OCI-LY3 (cell line): ENCODE measurements at regions not wholly inside any gene's neighbourhood (a gene's known extent, or its start where the extent isn't known, plus 50 kb on each side); places are given as distances from the start of the nearest gene placed in this dataset.
"Not testable (repeated sequence)": the region's sequence is repeated elsewhere in the genome, so short reads cannot be mapped to it uniquely, and the experiment has no call there.

ENCODE experiments used
- H2AFZ ChIP-seq: fragments of 200-600, 300-600 bp; shearing (Covaris generic); 2 replicates; pipeline ENCODE4 v1.6.0; 2014; ENCODE audit warnings: antibody characterized with exemption, low read depth, low read length
- H3K27ac ChIP-seq: fragments of 200-600, 300-600 bp; sonication (generic); 2 replicates; pipeline ENCODE4 v1.5.1; 2014; ENCODE audit warnings: mild to moderate bottlenecking, low read length, moderate library complexity, mixed read lengths
- H3K27me3 ChIP-seq: fragments of 200-600, 300-600 bp; sonication (generic); 2 replicates; pipeline ENCODE4 v1.6.1; 2014; ENCODE audit warnings: low read depth, low read length, mixed read lengths
- H3K36me3 ChIP-seq: fragments of 200-600, 300-600 bp; sonication (generic); replicated peaks from 2 replicates; pipeline ENCODE3; 2014; ENCODE audit warnings: low read depth, low read length, mixed read lengths
- H3K4me1 ChIP-seq: fragments of 300-600, 200-600 bp; sonication (generic); 2 replicates; pipeline ENCODE4 v1.6.1; 2014; ENCODE audit warnings: low read length, mixed read lengths
- H3K4me2 ChIP-seq: fragments of 200-600, 300-600 bp; sonication (generic); 2 replicates; pipeline ENCODE4 v1.6.1; 2014; ENCODE audit warnings: low read length, mixed read lengths
- H3K4me3 ChIP-seq: fragments of 300-600, 200-600 bp; sonication (generic); 2 replicates; pipeline ENCODE4 v1.5.1; 2014; ENCODE audit warnings: antibody characterized with exemption, mild to moderate bottlenecking, low read length, moderate library complexity
- H3K79me2 ChIP-seq: fragments of 300-600, 200-600 bp; shearing (Covaris generic); 2 replicates; pipeline ENCODE4 v1.6.1; 2014; ENCODE audit warnings: mild to moderate bottlenecking, low read length, mixed read lengths
- H3K9ac ChIP-seq: fragments of 300-600, 200-600 bp; shearing (Covaris generic); 2 replicates; pipeline ENCODE4 v1.6.0; 2014; ENCODE audit warnings: mild to moderate bottlenecking, low read length, moderate library complexity
- H3K9me3 ChIP-seq: fragments of 200-600, 300-600 bp; shearing (Covaris generic); 2 replicates; pipeline ENCODE4 v1.6.1; 2014; ENCODE audit warnings: low read length, mixed read lengths; ENCODE audit not compliant: insufficient read depth
- H4K20me1 ChIP-seq: fragments of 200-600, 300-600 bp; sonication (generic); 2 replicates; pipeline ENCODE4 v1.6.1; 2016; ENCODE audit warnings: low read length, mixed read lengths; ENCODE audit not compliant: insufficient read depth
- CTCF ChIP-seq: fragments of 200-600, 300-600 bp; sonication (generic); IDR thresholded peaks from 2 replicates; pipeline ENCODE4 v1.5.1; 2014; ENCODE audit warnings: antibody characterized with exemption, low read length, low read depth
- EZH2phosphoT487 ChIP-seq: fragments of 200-600 bp; shearing (Covaris generic); IDR thresholded peaks from 2 replicates; pipeline ENCODE4 v1.6.1; 2018; ENCODE audit warnings: antibody characterized with exemption, mixed run types, low read depth

GRCh38 chr2:7559791-7560190 is 642.6 kb downstream of the RNF144A start:
- no peaks in the 10 kb centered on the region for H3K4me1 ChIP-seq
- TF ChIP-seq CTCF: no peak
- TF ChIP-seq EZH2phosphoT487: no peak
- H3K9me3 ChIP-seq: no peaks in the 10 kb centered on the region
- no peaks in the 10 kb centered on the region for H3K79me2 ChIP-seq
- H3K4me2 ChIP-seq: no peak overlapping the region
- H2AFZ ChIP-seq: no peak overlapping the region
- H3K9ac ChIP-seq: no peak overlapping the region
- no peak overlapping the region for H3K27ac ChIP-seq
- no peaks in the 10 kb centered on the region for H4K20me1 ChIP-seq
- no peaks in the 10 kb centered on the region for H3K36me3 ChIP-seq
- H3K27me3 ChIP-seq: no peaks in the 10 kb centered on the region
- no peak overlapping the region for H3K4me3 ChIP-seq

GRCh38 chr2:7566382-7566881 is 649.2 kb downstream of the RNF144A start:
- Histone ChIP-seq H3K9ac (no peak overlapping the region), H2AFZ (no peak overlapping the region)
- TF ChIP-seq EZH2phosphoT487 (no peak), CTCF (no peak)

GRCh38 chr2:7567116-7567515 is 649.9 kb downstream of the RNF144A start:
- not testable (repeated sequence) for H3K9me3 ChIP-seq, H3K4me2 ChIP-seq, H4K20me1 ChIP-seq, H3K9ac ChIP-seq, H3K27me3 ChIP-seq, H3K79me2 ChIP-seq, H3K27ac ChIP-seq, H3K36me3 ChIP-seq, H3K4me1 ChIP-seq, H2AFZ ChIP-seq, H3K4me3 ChIP-seq

More at GRCh38 chr2:7566382-7566881, 649.2 kb downstream of the RNF144A start:
- Histone ChIP-seq H3K27me3 (no peaks in the 10 kb centered on the region), H3K4me1 (no peaks in the 10 kb centered on the region), H4K20me1 (no peaks in the 10 kb centered on the region), H3K9me3 (no peaks in the 10 kb centered on the region), H3K4me2 (no peak overlapping the region), H3K36me3 (no peaks in the 10 kb centered on the region), H3K4me3 (no peak overlapping the region), H3K27ac (no peak overlapping the region), H3K79me2 (no peaks in the 10 kb centered on the region)

- no peaks in the 10 kb centered on the region for H3K4me1 ChIP-seq
- no peak overlapping the region for H2AFZ ChIP-seq
- H3K4me2 ChIP-seq: no peak overlapping the region
- no peak overlapping the region for H3K27ac ChIP-seq
- H3K4me3 ChIP-seq: no peak overlapping the region
- no peaks in the 10 kb centered on the region for H3K27me3 ChIP-seq
- H4K20me1 ChIP-seq: no peaks in the 10 kb centered on the region
- no peaks in the 10 kb centered on the region for H3K36me3 ChIP-seq
- no peaks in the 10 kb centered on the region for H3K79me2 ChIP-seq
- TF ChIP-seq CTCF: peak; percentile 34
- TF ChIP-seq EZH2phosphoT487: no peak
- no peak overlapping the region for H3K9ac ChIP-seq
- no peaks in the 10 kb centered on the region for H3K9me3 ChIP-seq
Measured at GRCh38 chr2:7567646-7568045, 650.4 kb downstream of the RNF144A start.

GRCh38 chr2:7570247-7570646 is 653.0 kb downstream of the RNF144A start:
- Histone ChIP-seq H3K9me3 (no peaks in the 10 kb centered on the region), H3K27ac (no peak overlapping the region), H3K36me3 (no peaks in the 10 kb centered on the region), H3K9ac (no peak overlapping the region), H3K79me2 (no peaks in the 10 kb centered on the region), H3K27me3 (no peaks in the 10 kb centered on the region), H4K20me1 (no peaks in the 10 kb centered on the region), H2AFZ (no peak overlapping the region), H3K4me3 (no peak overlapping the region), H3K4me1 (no peaks in the 10 kb centered on the region), H3K4me2 (no peak overlapping the region)
- TF ChIP-seq CTCF: no peak
- no peak for TF ChIP-seq EZH2phosphoT487
